HCT116 (cell line): ENCODE measurements at regions not wholly inside any gene's neighbourhood (a gene's known extent, or its start where the extent isn't known, plus 50 kb on each side); places are given as distances from the start of the nearest gene placed in this dataset.
A peak's percentile ranks its signal among the peaks of the same experiment; 100 is the strongest.

ENCODE experiments used
- ATAC-seq: fragments of 200-7000 bp; cut with Tn5 transposase; 2 replicates; pipeline ENCODE4 v1.9.1; 2020; ENCODE audit warnings: mild to moderate bottlenecking, moderate library complexity
- BruUV-seq: library from RNA; stranded (reverse); fragments of 400-500 nt; replicated peaks from 2 replicates; lab custom pipeline; 2021; lab: Mats Ljungman, UMichigan
- CTCF ChIA-PET: fragments of 300-600 bp; sonication (Branson Sonifier 250); formaldehyde crosslinking; loops from one replicate; lab custom pipeline; 2021; ENCODE audit warnings: antibody characterized with exemption; lab: Charles Lee
- POLR2A ChIA-PET: fragments of 300-600, 350-600 bp; sonication (Branson Sonifier 250); formaldehyde crosslinking; loops from one replicate; lab custom pipeline; 2021; ENCODE audit warnings: antibody characterized with exemption; lab: Charles Lee
- RAD21 ChIA-PET, 2 experiments: fragments of 300-600 bp; sonication (Branson Sonifier 250); formaldehyde crosslinking; loops; one replicate each; lab custom pipeline; 2023; ENCODE audit warnings: low total read pairs in 2 of 2; ENCODE audit not compliant: uncharacterized antibody in 2 of 2, unreplicated experiment in 2 of 2, low non-redundant PET in 1 of 2; lab: Charles Lee
- DNase-seq: peaks from one replicate; pipeline ENCODE4 v3.0.0-alpha.2; 2010; ENCODE audit warnings: low read depth, low spot score
- H2AFZ ChIP-seq: fragments of 200-600 bp; shearing (Covaris generic), sonication (generic); 2 replicates; pipeline ENCODE4 v1.6.1; 2017; ENCODE audit warnings: low read depth, mixed run types, mixed read lengths, antibody characterized with exemption, low read length; ENCODE audit not compliant: poor library complexity, severe bottlenecking
- H3K27ac ChIP-seq: 2 replicates; pipeline ENCODE4 v1.5.1; 2012; ENCODE audit warnings: low read depth, low read length
- H3K27me3 ChIP-seq: fragments of 200-600 bp; sonication (generic); 2 replicates; pipeline ENCODE4 v1.6.1; 2016; ENCODE audit warnings: mixed run types, low read length, mixed read lengths; ENCODE audit not compliant: insufficient read depth
- H3K36me3 ChIP-seq, 2 experiments: fragments of 200-500 bp in 1 of 2; fragments of 200-600 bp in 1 of 2; sonication (Bioruptor generic) in 1 of 2; sonication (generic) in 1 of 2; 2 replicates each; pipeline versions ENCODE4 v1.5.1 to v1.6.1; 2014 to 2016; ENCODE audit warnings: low read length in 2 of 2, inconsistent platforms in 1 of 2, mixed read lengths in 1 of 2, mixed run types in 1 of 2; ENCODE audit not compliant: insufficient read depth in 2 of 2, control insufficient read depth in 1 of 2
- H3K4me1 ChIP-seq, 2 experiments: fragments of 200-600 bp in 1 of 2; sonication (generic) in 1 of 2; 2 replicates each; pipeline versions ENCODE4 v1.5.1 to v1.6.1; 2012 to 2017; ENCODE audit warnings: low read length in 2 of 2, inconsistent platforms in 1 of 2, mild to moderate bottlenecking in 1 of 2, mixed read lengths in 1 of 2, mixed run types in 1 of 2, moderate library complexity in 1 of 2; ENCODE audit not compliant: insufficient read depth in 2 of 2, control insufficient read depth in 1 of 2
- H3K4me2 ChIP-seq: fragments of 200-600 bp; sonication (generic); 2 replicates; pipeline ENCODE4 v1.6.1; 2017; ENCODE audit warnings: mixed run types, low read length, mixed read lengths
- H3K4me3 ChIP-seq, 2 experiments: fragments of 200-600 bp in 1 of 2; sonication (generic) in 1 of 2; replicated peaks in 1 of 2; 2 replicates each; pipeline ENCODE4 v1.5.1; 2011 to 2016; ENCODE audit warnings: low read length in 2 of 2, control low read depth in 1 of 2, low read depth in 1 of 2, mild to moderate bottlenecking in 1 of 2, mixed read lengths in 1 of 2, mixed run types in 1 of 2
- H3K79me2 ChIP-seq: fragments of 200-600 bp; sonication (generic); 2 replicates; pipeline ENCODE4 v1.6.1; 2017; ENCODE audit warnings: mild to moderate bottlenecking, mixed run types, low read length, moderate library complexity, mixed read lengths; ENCODE audit not compliant: insufficient read depth
- H3K9ac ChIP-seq: fragments of 200-600 bp; sonication (generic); 2 replicates; pipeline ENCODE4 v1.6.1; 2016; ENCODE audit warnings: low read length, mixed read lengths
- H3K9me2 ChIP-seq: fragments of 200-600 bp; sonication (generic), shearing (Covaris generic); 2 replicates; pipeline ENCODE4 v1.6.1; 2017; ENCODE audit warnings: mixed run types, mild to moderate bottlenecking, moderate library complexity; ENCODE audit not compliant: insufficient read depth
- H3K9me3 ChIP-seq, 2 experiments: fragments of 200-500 bp in 1 of 2; fragments of 200-600 bp in 1 of 2; sonication (Bioruptor generic) in 1 of 2; sonication (generic) in 1 of 2; 2 replicates each; pipeline ENCODE4 v1.6.1; 2014 to 2017; ENCODE audit warnings: low read length in 2 of 2, mixed read lengths in 2 of 2, inconsistent platforms in 1 of 2, low read depth in 1 of 2, mild to moderate bottlenecking in 1 of 2, mixed run types in 1 of 2, moderate library complexity in 1 of 2; ENCODE audit not compliant: control insufficient read depth in 1 of 2, insufficient read depth in 1 of 2
- H4K20me1 ChIP-seq: fragments of 200-600 bp; sonication (generic), shearing (Covaris generic); 2 replicates; pipeline ENCODE4 v1.6.1; 2017; ENCODE audit warnings: mixed run types, mild to moderate bottlenecking, moderate library complexity; ENCODE audit not compliant: insufficient read depth
- YY1 ChIP-seq: IDR thresholded peaks from 2 replicates; pipeline ENCODE4 v1.6.1; 2011; ENCODE audit warnings: low read length, low read depth, moderate library complexity, mild to moderate bottlenecking; ENCODE audit not compliant: insufficient replicate concordance; ENCODE audit errors: extremely low read depth
- ZFX ChIP-seq: fragments of 450-650 bp; IDR thresholded peaks from 2 replicates; pipeline ENCODE4 v1.6.1; 2017
- intact Hi-C: fragments of 100-400 bp; cut with micrococcal nuclease; formaldehyde crosslinking; loops from 2 replicates; pipeline ENCODE4 v1.10.0; 2022
- TF ChIP-seq, protein P1 (sequence below): IDR thresholded peaks from 2 replicates; pipeline ENCODE4 v1.6.1; 2012; ENCODE audit warnings: low read depth
- TF ChIP-seq, protein P2 (sequence below): IDR thresholded peaks from 2 replicates; pipeline ENCODE4 v1.6.1; 2011; ENCODE audit warnings: mild to moderate bottlenecking, low read length, moderate library complexity; ENCODE audit not compliant: insufficient replicate concordance; ENCODE audit errors: extremely low read depth

GRCh38 chr22:27312966-27313855 is 488.3 kb downstream of the MN1 start:
- Histone ChIP-seq H3K27ac (no peak overlapping the region), H3K4me3 (no peak overlapping the region), H3K36me3 (no peaks in the 10 kb centered on the region), H2AFZ (no peak overlapping the region), H3K4me2 (no peak overlapping the region), H3K9me2 (no peaks in the 10 kb centered on the region), H3K4me1 (no peaks in the 10 kb centered on the region), H3K27me3 (peaks cover 26% of the 10 kb centered on the region), H4K20me1 (no peaks in the 10 kb centered on the region), H3K9me3 (no peaks in the 10 kb centered on the region), H3K9ac (no peak overlapping the region), H3K79me2 (no peaks in the 10 kb centered on the region)
- CTCF ChIA-PET, result no interaction called here
- no peak for TF ChIP-seq YY1
- TF ChIP-seq, protein P1, sequence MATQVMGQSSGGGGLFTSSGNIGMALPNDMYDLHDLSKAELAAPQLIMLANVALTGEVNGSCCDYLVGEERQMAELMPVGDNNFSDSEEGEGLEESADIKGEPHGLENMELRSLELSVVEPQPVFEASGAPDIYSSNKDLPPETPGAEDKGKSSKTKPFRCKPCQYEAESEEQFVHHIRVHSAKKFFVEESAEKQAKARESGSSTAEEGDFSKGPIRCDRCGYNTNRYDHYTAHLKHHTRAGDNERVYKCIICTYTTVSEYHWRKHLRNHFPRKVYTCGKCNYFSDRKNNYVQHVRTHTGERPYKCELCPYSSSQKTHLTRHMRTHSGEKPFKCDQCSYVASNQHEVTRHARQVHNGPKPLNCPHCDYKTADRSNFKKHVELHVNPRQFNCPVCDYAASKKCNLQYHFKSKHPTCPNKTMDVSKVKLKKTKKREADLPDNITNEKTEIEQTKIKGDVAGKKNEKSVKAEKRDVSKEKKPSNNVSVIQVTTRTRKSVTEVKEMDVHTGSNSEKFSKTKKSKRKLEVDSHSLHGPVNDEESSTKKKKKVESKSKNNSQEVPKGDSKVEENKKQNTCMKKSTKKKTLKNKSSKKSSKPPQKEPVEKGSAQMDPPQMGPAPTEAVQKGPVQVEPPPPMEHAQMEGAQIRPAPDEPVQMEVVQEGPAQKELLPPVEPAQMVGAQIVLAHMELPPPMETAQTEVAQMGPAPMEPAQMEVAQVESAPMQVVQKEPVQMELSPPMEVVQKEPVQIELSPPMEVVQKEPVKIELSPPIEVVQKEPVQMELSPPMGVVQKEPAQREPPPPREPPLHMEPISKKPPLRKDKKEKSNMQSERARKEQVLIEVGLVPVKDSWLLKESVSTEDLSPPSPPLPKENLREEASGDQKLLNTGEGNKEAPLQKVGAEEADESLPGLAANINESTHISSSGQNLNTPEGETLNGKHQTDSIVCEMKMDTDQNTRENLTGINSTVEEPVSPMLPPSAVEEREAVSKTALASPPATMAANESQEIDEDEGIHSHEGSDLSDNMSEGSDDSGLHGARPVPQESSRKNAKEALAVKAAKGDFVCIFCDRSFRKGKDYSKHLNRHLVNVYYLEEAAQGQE, result no peak
- intact Hi-C loops, result no loop called here
- RAD21 ChIA-PET, result no interaction called here
- no TSS peak for BruUV-seq
- ATAC-seq (no peak), DNase-seq (no peak)
- POLR2A ChIA-PET, result no interaction called here

GRCh38 chr22:27314276-27314807 is 487.2 kb downstream of the MN1 start:
- H3K9me3 ChIP-seq, result no peaks in the 10 kb centered on the region
- H3K27ac ChIP-seq, result no peak overlapping the region
- peaks cover 36% of the 10 kb centered on the region for H3K27me3 ChIP-seq
- no peak for ATAC-seq
- H3K79me2 ChIP-seq, result no peaks in the 10 kb centered on the region
- ChIA-PET POLR2A (no interaction called here), RAD21 (no interaction called here), CTCF (no interaction called here)
- 0 out of 2 replicates have a peak, but pooled peaks have one; percentile 13 for TF ChIP-seq ZFX
- TF ChIP-seq, protein P2, sequence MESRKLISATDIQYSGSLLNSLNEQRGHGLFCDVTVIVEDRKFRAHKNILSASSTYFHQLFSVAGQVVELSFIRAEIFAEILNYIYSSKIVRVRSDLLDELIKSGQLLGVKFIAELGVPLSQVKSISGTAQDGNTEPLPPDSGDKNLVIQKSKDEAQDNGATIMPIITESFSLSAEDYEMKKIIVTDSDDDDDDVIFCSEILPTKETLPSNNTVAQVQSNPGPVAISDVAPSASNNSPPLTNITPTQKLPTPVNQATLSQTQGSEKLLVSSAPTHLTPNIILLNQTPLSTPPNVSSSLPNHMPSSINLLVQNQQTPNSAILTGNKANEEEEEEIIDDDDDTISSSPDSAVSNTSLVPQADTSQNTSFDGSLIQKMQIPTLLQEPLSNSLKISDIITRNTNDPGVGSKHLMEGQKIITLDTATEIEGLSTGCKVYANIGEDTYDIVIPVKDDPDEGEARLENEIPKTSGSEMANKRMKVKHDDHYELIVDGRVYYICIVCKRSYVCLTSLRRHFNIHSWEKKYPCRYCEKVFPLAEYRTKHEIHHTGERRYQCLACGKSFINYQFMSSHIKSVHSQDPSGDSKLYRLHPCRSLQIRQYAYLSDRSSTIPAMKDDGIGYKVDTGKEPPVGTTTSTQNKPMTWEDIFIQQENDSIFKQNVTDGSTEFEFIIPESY, result no peak
- H3K4me2 ChIP-seq, result no peak overlapping the region
- H3K36me3 ChIP-seq, result no peaks in the 10 kb centered on the region
- no TSS peak for BruUV-seq
- H3K4me1 ChIP-seq, result no peaks in the 10 kb centered on the region
- no peak overlapping the region for H3K9ac ChIP-seq
- intact Hi-C loops, result no loop called here
- H4K20me1 ChIP-seq, result no peaks in the 10 kb centered on the region
- no peak overlapping the region for H3K4me3 ChIP-seq
- no peaks in the 10 kb centered on the region for H3K9me2 ChIP-seq
- no peak overlapping the region for H2AFZ ChIP-seq
- DNase-seq, result no peak
